ENCODE measurements at regions not wholly inside any gene's neighbourhood (a gene's known extent, or its start where the extent isn't known, plus 50 kb on each side); places are given as distances from the start of the nearest gene placed in this dataset.
A peak's percentile ranks its signal among the peaks of the same experiment; 100 is the strongest.

- TF ChIP-seq ZNF449 (tag by site-specific recombination; IDR thresholded peaks at IDR 0.05) (no peak), ZNF211 (tag by site-specific recombination; IDR thresholded peaks at IDR 0.05; ENCODE audit: low read depth) (no peak), ZNF19 (tag by site-specific recombination; IDR thresholded peaks at IDR 0.05; ENCODE audit: low read depth) (no peak), ZNF596 (tag by site-specific recombination; IDR thresholded peaks at IDR 0.05) (no peak), GFI1B (tag by site-specific recombination; IDR thresholded peaks at IDR 0.05) (no peak), ZSCAN23 (tag by site-specific recombination; IDR thresholded peaks at IDR 0.05) (no peak), ZNF280C (tag by site-specific recombination; IDR thresholded peaks at IDR 0.05) (no peak), ZNF423 (tag by site-specific recombination; IDR thresholded peaks at IDR 0.05) (no peak), ZNF514 (tag by site-specific recombination; IDR thresholded peaks at IDR 0.05) (no peak), SETDB1 (IDR thresholded peaks at IDR 0.05; ENCODE audit: insufficient read length, low read length) (no peak), ZNF157 (tag by site-specific recombination; IDR thresholded peaks at IDR 0.05) (no peak)
- TF ChIP-seq, protein P1, sequence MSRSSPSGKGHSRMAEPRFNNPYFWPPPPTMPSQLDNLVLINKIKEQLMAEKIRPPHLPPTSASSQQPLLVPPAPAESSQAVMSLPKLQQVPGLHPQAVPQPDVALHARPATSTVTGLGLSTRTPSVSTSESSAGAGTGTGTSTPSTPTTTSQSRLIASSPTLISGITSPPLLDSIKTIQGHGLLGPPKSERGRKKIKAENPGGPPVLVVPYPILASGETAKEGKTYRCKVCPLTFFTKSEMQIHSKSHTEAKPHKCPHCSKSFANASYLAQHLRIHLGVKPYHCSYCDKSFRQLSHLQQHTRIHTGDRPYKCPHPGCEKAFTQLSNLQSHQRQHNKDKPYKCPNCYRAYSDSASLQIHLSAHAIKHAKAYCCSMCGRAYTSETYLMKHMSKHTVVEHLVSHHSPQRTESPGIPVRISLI (tag by site-specific recombination; IDR thresholded peaks at IDR 0.05) = no peak
These were observed 61.1 kb downstream of the SPATA31C2 start (continued) for GRCh38 chr9:88077071-88077617.

DNA sequence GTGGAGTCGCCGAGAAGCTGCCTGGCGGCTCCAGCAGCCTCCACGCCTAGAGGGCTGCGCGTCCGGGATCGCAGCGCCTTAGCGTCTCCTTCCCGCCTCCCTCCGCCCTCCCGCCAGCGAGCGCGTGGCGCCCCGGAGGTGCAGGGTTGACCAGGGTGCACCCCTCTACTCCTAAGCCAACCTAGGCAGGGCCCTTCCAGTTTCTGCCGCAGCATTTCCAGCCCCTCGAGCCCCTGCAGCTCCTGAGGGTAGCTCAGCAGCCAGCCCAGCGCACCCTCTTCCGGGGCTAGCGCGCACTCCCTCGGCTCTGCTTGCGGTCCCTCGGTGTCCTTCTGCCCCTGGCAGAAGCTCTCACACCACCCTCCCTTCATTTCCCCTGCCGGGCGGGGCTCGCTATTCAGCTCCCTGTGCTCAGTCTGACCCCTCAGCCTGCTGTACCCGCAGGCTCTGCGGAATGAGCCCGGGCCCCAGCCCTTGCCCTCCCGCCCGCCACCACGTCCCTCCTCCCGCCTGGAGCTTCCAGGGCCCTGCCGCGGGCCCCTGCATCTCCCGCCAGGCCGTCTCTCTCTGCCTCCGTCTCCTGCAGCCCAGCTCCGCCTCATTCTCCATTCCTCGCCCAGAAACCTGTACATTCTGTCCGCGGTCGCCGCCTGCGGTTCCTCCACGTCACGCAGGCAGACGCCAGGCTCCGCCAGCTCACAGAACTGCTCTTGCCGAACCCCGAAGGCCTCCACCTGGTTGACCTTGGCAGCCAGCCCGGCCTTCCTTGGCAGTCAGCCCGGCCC, 61.8 kb downstream of the SPATA31C2 start:
- Histone ChIP-seq H3K4me3 (ENCODE audit: low read depth, low read length) (peak overlapping the region; percentile 57), H3K36me3 (ENCODE audit: control insufficient read depth in 2 of 2, insufficient read depth in 1 of 2, low read length in 2 of 2) (no peaks in the 10 kb centered on the region), H3K27ac (ENCODE audit: extremely low read depth, low read depth, low read length) (peak overlapping the region; percentile 80), H3K9me3 (ENCODE audit: control insufficient read depth, insufficient read depth, low read depth, low read length) (no peaks in the 10 kb centered on the region), H3K4me1 (ENCODE audit: control insufficient read depth, insufficient read depth, low read length) (peaks cover 6% of the 10 kb centered on the region; the same call in 1 of the 2 replicates)
- ChIA-PET CTCF (interaction anchor here (0.6 to 1.7 kb wide), 14 partner anchors 9 to 408 kb away, joined by 3 to 5 read pairs (median 4); no protein-coding TSS in a partner anchor), POLR2A (interaction anchor here (0.5 to 3.2 kb wide), 14 partner anchors 9 to 1649 kb away, joined by 3 to 39 read pairs (median 4); partner anchors contain the start of genes CDK20, NXNL2 and SPIN1)
- TF ChIP-seq, protein P2, sequence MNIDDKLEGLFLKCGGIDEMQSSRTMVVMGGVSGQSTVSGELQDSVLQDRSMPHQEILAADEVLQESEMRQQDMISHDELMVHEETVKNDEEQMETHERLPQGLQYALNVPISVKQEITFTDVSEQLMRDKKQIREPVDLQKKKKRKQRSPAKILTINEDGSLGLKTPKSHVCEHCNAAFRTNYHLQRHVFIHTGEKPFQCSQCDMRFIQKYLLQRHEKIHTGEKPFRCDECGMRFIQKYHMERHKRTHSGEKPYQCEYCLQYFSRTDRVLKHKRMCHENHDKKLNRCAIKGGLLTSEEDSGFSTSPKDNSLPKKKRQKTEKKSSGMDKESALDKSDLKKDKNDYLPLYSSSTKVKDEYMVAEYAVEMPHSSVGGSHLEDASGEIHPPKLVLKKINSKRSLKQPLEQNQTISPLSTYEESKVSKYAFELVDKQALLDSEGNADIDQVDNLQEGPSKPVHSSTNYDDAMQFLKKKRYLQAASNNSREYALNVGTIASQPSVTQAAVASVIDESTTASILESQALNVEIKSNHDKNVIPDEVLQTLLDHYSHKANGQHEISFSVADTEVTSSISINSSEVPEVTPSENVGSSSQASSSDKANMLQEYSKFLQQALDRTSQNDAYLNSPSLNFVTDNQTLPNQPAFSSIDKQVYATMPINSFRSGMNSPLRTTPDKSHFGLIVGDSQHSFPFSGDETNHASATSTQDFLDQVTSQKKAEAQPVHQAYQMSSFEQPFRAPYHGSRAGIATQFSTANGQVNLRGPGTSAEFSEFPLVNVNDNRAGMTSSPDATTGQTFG (tag by site-specific recombination; IDR thresholded peaks at IDR 0.05; ENCODE audit: borderline replicate concordance) = no peak
- TF ChIP-seq ZNF624 (tag by site-specific recombination; IDR thresholded peaks at IDR 0.05) (no peak), ZNF76 (tag by site-specific recombination; IDR thresholded peaks at IDR 0.05; ENCODE audit: borderline replicate concordance, low read depth) (peak; percentile 26; the same call in 1 of the 2 replicates), ZNF561 (tag by site-specific recombination; IDR thresholded peaks at IDR 0.05; ENCODE audit: borderline replicate concordance) (no peak; the same call in 1 of the 2 replicates), ZNF670 (tag by site-specific recombination; IDR thresholded peaks at IDR 0.05; ENCODE audit: low read depth) (no peak), ZIC2 (tag by site-specific recombination; IDR thresholded peaks at IDR 0.05) (peak; percentile 56), ZNF518A (tag by site-specific recombination; conservative IDR thresholded peaks at IDR 0.05; ENCODE audit: low read depth) (no peak), REPIN1 (tag by site-specific recombination; IDR thresholded peaks at IDR 0.05; ENCODE audit: low read depth) (no peak)
- TF ChIP-seq, protein P3, sequence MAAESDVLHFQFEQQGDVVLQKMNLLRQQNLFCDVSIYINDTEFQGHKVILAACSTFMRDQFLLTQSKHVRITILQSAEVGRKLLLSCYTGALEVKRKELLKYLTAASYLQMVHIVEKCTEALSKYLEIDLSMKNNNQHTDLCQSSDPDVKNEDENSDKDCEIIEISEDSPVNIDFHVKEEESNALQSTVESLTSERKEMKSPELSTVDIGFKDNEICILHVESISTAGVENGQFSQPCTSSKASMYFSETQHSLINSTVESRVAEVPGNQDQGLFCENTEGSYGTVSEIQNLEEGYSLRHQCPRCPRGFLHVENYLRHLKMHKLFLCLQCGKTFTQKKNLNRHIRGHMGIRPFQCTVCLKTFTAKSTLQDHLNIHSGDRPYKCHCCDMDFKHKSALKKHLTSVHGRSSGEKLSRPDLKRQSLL (tag by site-specific recombination; IDR thresholded peaks at IDR 0.05) = peak; percentile 13; the same call in 1 of the 2 replicates

Data from HEK293 (cell line).